ENCODE measurements at regions not wholly inside any gene's neighbourhood (a gene's known extent, or its start where the extent isn't known, plus 50 kb on each side); places are given as distances from the start of the nearest gene placed in this dataset.

- no peak for TF ChIP-seq CTCF (IDR thresholded peaks at IDR 0.05)
- no peak for TF ChIP-seq REST (IDR thresholded peaks at IDR 0.05; ENCODE audit: insufficient read depth in 1 of 2, low read depth in 2 of 2, low read length in 1 of 2)
These were observed 236.1 kb downstream of the FSCB start for GRCh38 chr14:44271006-44271405.

Data from Panc1 (cell line).